ENCODE measurements at regions not wholly inside any gene's neighbourhood (a gene's known extent, or its start where the extent isn't known, plus 50 kb on each side); places are given as distances from the start of the nearest gene placed in this dataset.

GRCh38 chr12:84601483-84601882 lies 311.1 kb downstream of the SLC6A15 start:
- no peak for DNase-seq

DNA sequence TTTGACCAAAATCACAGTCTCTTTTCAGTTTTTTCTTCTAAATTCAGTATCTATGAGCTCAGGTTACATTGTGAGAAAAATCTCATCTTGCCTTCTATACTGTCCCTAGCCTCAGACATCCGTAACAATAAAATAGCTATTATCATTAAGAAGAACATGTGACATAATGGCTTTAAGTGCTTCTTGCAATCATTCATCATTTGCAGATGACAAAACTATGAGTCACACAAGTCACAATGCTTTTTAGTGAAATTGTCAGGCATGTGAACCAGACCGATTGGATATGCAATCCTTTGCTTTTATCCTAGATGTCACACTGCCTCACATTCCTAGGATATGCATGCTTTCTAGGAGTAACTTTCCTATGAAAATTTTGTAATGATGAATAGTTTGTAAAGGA lies 313.1 kb downstream of the SLC6A15 start:
- DNase-seq: no peak

- peak; percentile 27 for DNase-seq
These were observed 316.3 kb downstream of the SLC6A15 start for GRCh38 chr12:84596266-84596665.

DNA sequence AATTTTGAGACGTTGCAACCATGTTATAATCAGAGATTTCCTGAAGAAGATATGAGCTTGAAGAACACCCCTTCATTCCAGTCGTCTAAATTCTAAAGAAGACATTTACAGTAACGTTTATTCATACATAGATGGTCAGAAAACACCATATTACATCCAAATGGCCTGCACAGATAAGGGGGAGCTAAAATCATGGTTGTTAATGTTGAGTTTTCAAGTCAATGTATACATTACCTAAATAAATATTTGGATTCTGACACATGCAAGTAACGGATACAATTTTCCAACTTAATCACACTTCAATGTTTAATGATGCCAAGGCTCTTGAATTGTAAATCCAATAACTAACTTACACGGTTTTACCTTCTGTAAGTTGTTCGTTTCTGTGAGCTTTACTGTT lies 318.4 kb downstream of the SLC6A15 start:
- no peak for DNase-seq

DNA sequence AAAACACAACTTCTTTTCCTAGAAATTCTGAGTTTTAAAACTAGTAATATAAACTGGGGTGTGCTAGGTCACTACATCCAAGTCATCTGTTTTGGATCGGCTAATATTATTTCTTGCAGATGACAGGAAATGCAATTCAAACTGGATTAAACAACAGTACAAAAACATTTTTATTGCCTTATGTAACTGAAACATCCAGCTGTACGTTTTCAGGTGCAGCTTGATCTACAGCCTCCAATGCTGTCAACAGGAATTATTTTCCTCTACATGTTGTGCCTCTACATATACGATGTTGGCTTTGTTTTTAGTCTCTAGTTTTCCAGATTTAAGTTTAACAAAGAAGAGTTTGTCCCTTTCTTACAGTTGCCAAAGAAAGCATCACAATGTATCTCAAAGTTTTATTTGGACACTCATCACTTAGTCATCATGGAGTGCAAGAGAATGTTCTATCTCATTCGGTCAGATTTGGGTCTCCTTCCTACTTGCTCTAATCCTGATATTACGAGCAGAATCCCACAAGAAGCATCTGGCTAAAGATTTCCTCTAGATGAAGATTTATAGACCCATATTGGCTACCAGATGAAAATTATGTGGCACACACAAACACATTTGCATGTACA lies 326.7 kb downstream of the SLC6A15 start:
- DNase-seq: peak; percentile 24

- no peak for DNase-seq
These were observed 340.4 kb downstream of the SLC6A15 start for GRCh38 chr12:84572196-84572595.

GRCh38 chr12:84562331-84562730 lies 350.3 kb downstream of the SLC6A15 start:
- DNase-seq: no peak

DNA sequence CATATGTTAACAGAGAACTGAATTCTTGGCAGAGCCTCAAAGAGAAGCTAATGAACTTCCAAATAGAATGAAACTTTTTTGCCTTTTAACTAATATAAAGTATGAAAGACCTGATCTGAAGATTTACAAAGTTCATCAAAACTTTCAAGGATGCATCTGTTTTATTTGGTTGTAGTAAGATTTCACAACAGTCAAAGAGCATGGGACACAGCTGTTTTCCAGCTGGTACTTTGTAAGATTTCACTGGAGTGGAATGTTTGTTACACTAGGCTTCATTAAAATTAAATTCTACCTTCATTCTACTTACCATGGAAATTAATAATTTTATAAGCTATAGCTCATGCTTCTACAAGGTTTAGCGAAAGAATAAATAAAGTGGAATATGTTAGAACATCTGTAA lies 351.2 kb downstream of the SLC6A15 start:
- DNase-seq: peak; percentile 52

GRCh38 chr12:84554199-84554723 lies 358.3 kb downstream of the SLC6A15 start:
- no peak for DNase-seq

- DNase-seq: no peak
These were observed 359.1 kb downstream of the SLC6A15 start for GRCh38 chr12:84553331-84554117.

GRCh38 chr12:84551373-84551772 lies 361.2 kb downstream of the SLC6A15 start:
- DNase-seq: no peak

DNA sequence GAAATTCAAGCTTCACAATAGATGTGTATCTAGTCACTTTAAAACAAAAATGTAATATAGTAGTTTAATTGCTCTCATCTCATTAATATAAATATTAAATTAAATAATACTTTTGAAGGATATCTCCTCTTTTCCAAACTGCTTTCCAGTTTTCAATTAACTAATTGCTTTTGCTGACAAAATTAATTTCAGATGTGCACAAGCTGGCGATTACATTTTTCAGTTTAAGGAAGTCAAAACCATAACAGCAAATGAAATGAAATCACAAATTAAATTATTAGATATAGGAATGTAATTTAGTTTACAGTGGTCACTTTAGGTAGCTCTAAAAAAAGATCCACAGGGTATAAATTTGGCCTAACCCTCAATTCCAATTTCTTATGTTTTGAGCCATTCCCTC lies 362.1 kb downstream of the SLC6A15 start:
- no peak for DNase-seq

DNA sequence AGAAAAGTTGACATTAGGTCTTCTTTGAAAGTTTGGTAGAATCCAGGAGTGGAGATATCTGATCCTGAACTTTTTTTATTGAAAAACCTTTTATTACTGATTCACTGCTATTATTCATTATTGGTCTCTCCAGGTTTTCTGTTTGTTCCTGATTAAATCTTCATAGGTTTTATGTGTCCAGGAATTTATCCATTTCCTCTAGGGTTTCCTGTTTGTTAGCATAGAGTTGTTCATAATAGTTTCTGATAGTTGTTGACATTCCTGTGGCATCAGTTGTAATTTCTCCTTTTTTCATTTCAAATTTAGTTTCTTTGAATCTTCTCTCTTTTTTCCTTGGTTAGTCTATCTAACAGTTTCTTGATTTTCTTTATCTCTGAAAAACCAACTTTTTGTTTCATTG lies 370.3 kb downstream of the SLC6A15 start:
- no peak for DNase-seq

DNA sequence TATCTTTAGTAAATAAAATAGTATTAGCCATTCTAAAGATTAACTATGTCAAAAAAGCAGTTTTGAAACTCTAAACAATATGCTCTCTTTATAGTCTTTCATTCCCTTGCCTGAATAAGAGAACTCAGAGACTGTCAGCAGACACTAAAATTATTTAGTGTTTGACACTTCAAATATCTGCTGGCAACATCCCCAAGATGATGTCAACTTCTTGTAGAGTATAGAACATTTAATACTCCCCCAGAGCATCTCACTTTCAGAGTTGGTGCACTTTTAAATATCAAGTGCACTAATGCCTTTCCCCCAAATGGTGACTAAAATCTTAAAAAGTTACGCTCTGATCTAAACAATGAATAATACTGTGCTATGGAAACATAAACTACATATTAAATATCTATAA lies 374.9 kb downstream of the SLC6A15 start:
- DNase-seq: peak; percentile 44

DNA sequence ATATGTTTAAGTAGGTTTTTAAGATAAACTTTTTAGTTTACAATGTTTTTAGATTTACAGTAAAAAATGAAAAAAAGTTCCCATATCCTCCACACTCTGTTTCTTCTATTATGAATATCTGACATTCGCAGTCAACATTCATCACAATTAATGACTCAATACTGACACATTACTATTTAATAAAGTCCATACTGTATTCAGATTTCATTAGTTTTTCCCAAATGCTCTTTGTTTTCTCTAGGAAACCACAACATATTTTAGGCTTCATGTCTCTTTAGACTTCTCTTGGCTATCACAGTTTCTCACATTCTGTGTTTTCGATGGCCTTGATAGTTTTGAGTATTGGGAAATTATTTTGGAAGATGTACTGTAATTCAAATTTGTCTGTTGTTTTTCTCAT lies 399.8 kb downstream of the SLC6A15 start:
- no peak for DNase-seq

DNA sequence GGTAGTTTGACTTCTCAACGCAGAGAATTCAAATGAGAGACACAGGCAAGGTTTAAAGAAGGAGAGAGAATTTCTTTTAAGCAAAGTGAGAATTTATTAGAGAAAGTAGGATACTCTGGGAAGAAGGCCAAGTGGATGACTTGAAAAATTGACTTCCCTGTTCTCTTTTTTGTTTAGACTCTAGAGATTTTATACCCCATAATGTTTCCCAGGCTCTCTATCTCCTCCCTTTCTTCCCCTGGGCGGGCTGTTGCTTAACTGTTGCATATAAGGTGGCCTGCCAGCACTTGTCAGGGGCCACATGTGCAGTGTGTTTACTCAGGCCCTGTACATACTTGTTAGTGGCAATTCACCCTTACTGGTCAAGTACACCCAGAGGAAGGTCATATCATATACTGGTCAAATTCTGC lies 403.7 kb downstream of the SLC6A15 start:
- peak; percentile 28 for DNase-seq

GRCh38 chr12:84507956-84508850 lies 404.4 kb downstream of the SLC6A15 start:
- peak; percentile 49 for DNase-seq

- peak; percentile 61 for DNase-seq
These were observed 406.3 kb downstream of the SLC6A15 start for GRCh38 chr12:84506282-84506681.

DNA sequence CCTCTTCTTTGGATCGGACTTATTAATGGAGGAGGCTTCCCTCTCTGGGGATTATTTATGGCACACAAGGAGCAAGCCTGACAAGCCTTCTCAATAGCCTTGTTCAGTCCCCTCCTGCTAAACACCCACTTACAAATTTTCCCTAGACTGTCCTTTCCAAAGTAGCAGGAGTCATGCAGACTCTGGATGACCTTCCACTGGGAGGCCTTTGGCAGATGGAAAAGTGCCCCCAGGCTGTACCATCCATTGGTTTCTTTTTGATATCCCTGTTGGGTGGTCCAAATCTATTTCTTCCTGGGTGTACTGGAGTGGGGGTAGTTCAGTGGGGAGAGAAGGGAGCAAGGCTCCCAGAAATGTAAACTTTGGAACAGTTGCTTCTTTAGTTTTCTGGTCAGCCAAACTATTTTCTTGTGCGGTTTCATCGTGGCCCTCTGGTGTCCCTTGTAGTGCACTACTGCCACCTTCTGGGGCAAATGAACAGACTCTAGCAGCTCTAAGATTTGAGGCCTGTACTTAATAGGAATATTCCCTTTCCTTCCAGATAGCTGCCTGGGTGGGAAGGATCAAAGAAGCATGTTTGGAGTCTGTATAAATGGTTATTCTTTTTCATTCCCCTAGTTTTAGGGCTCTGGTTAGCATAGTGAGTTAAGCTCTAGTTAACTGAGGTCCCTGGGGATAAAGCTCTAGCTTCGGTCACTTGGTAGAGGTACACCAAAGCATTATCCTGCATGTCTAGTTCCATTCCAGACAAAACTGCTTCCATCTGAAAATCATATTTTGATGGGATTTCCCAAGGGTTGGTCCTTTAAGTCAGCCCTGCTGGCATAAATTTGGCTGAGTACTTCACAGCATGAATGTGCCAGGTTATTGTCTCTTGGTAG lies 409.5 kb downstream of the SLC6A15 start:
- DNase-seq: peak; percentile 74

- DNase-seq: no peak
These were observed 410.3 kb downstream of the SLC6A15 start for GRCh38 chr12:84502180-84502860.

DNA sequence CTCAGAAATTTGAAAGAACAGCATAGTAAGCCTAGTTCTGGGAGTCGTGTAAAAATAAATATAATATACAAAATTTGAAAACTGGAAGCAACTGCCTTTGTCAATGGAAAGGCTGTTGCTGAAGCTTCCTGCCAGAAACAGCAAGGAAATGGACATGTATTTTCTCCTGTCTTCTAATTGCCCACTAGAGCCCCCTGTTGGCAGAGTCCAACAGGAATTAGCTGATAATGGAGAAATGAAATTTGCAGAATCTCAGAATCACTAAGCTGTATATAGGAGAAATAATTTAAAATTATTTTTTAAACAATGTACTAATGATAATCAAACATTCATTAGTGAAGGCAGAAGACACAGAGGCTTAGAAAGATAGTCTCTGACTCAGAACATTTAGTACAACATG lies 414.8 kb downstream of the SLC6A15 start:
- no peak for DNase-seq

Data from tongue (tissue), 1 donor.